Loucy (cell line): ENCODE measurements at regions not wholly inside any gene's neighbourhood (a gene's known extent, or its start where the extent isn't known, plus 50 kb on each side); places are given as distances from the start of the nearest gene placed in this dataset.

Experiments used
- H2AFZ ChIP-seq: fragments of 200-600 bp; sonication (generic); 2 replicates; pipeline ENCODE4 v1.6.0; 2016; ENCODE audit warnings: antibody characterized with exemption, mild to moderate bottlenecking, low read length, moderate library complexity
- H3F3A ChIP-seq: fragments of 200-600 bp; 2 replicates; pipeline ENCODE4 v1.6.0; 2016; ENCODE audit warnings: antibody characterized with exemption, low read depth, mild to moderate bottlenecking
- H3K27me3 ChIP-seq: fragments of 200-600 bp; sonication (generic); 2 replicates; pipeline ENCODE4 v1.6.1; 2014; ENCODE audit warnings: low read length, mild to moderate bottlenecking; ENCODE audit not compliant: insufficient read depth, poor library complexity, severe bottlenecking
- H3K36me3 ChIP-seq: fragments of 200-600 bp; sonication (generic); 2 replicates; pipeline ENCODE4 v1.6.1; 2016; ENCODE audit warnings: low read length; ENCODE audit not compliant: insufficient read depth
- H3K4me1 ChIP-seq: fragments of 200-600 bp; sonication (generic); 2 replicates; pipeline ENCODE4 v1.5.1; 2014; ENCODE audit warnings: low read length, mild to moderate bottlenecking; ENCODE audit not compliant: insufficient read depth, poor library complexity, severe bottlenecking
- H3K4me2 ChIP-seq: fragments of 200-600 bp; sonication (generic); 2 replicates; pipeline ENCODE4 v1.6.0; 2014; ENCODE audit warnings: antibody characterized with exemption, low read length, low read depth, mild to moderate bottlenecking; ENCODE audit not compliant: poor library complexity, severe bottlenecking
- H3K4me3 ChIP-seq: fragments of 200-600 bp; sonication (generic); 2 replicates; pipeline ENCODE4 v1.5.1; 2014; ENCODE audit warnings: low read length, mild to moderate bottlenecking, mixed read lengths; ENCODE audit not compliant: poor library complexity, severe bottlenecking
- H3K79me2 ChIP-seq: fragments of 200-600 bp; sonication (generic); 2 replicates; pipeline ENCODE4 v1.6.1; 2014; ENCODE audit warnings: low read length; ENCODE audit not compliant: insufficient read depth
- H3K9ac ChIP-seq: fragments of 200-600 bp; sonication (generic); 2 replicates; pipeline ENCODE4 v1.6.0; 2014; ENCODE audit warnings: mild to moderate bottlenecking, low read depth, low read length, moderate library complexity; ENCODE audit not compliant: poor library complexity, severe bottlenecking
- H3K9me2 ChIP-seq: fragments of 200-600 bp; sonication (generic); replicated peaks from 2 replicates; pipeline ENCODE4 v1.6.1; 2016; ENCODE audit warnings: low read depth, low read length, mixed read lengths
- H3K9me3 ChIP-seq: fragments of 200-600 bp; sonication (generic); 2 replicates; pipeline ENCODE4 v1.6.1; 2014; ENCODE audit warnings: mild to moderate bottlenecking, antibody characterized with exemption, low read length, low read depth; ENCODE audit not compliant: insufficient read depth
- H4K20me1 ChIP-seq: fragments of 200-600 bp; sonication (generic); 2 replicates; pipeline ENCODE4 v1.6.0; 2014; ENCODE audit warnings: antibody characterized with exemption, low read length, mild to moderate bottlenecking; ENCODE audit not compliant: insufficient read depth, poor library complexity, severe bottlenecking
- CTCF ChIP-seq: fragments of 200-600 bp; sonication (generic); conservative IDR thresholded peaks from 2 replicates; pipeline ENCODE4 v1.5.1; 2014; ENCODE audit warnings: mild to moderate bottlenecking, antibody characterized with exemption, low read length
- EZH2phosphoT487 ChIP-seq: fragments of 200-600 bp; IDR thresholded peaks from 2 replicates; pipeline ENCODE4 v1.6.1; 2018; ENCODE audit warnings: antibody characterized with exemption, mild to moderate bottlenecking, moderate library complexity, borderline replicate concordance

DNA sequence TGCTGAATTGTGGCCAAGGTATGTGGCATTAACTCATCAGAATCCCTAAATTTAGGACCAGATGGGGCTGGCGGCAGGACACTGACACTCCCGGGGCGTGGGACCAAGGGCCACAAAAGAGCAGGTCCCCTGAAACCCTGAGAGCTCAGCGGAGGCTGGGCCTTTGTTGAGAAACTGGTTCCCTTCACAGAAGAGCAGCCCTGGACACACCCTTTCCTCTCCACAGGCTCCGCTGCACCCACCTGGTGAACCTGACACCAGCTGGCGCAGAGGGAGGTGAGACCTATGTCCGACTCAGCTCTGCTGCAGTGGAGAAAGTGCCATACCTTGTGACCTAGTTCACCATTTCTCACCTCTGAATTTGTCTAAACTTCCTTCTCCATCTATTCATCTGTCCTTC lies 119.5 kb downstream of the RTP5 start:
- H4K20me1 ChIP-seq: no peaks in the 10 kb centered on the region
- H3K36me3 ChIP-seq: no peaks in the 10 kb centered on the region
- no peak overlapping the region for H2AFZ ChIP-seq
- no peaks in the 10 kb centered on the region for H3K27me3 ChIP-seq
- no peaks in the 10 kb centered on the region for H3K9me2 ChIP-seq
- TF ChIP-seq EZH2phosphoT487 (no peak), CTCF (no peak)
- H3K79me2 ChIP-seq: no peaks in the 10 kb centered on the region
- H3K9me3 ChIP-seq: no peaks in the 10 kb centered on the region; the same call in 1 of the 2 replicates
- no peak overlapping the region for H3K4me2 ChIP-seq
- H3K9ac ChIP-seq: no peak overlapping the region
- H3K4me3 ChIP-seq: no peak overlapping the region
- H3F3A ChIP-seq: no peaks in the 10 kb centered on the region
- peaks cover 4% of the 10 kb centered on the region for H3K4me1 ChIP-seq

DNA sequence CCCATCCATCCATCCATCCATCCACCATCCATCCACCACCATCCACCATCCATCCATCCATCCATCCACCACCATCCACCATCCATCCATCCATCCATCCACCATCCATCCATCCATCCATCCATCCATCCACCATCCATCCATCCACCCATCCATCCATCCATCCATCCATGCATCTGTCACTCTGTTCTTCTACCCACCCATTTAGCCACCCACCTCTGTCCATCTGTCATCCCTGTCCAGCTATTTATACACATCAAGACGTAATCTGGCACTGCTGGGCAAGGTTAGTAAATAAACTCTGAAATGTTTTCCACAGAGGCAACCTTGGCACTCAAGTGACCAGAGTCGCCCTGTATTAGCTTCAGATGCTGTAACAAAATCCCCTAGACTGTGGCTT lies 120.9 kb downstream of the RTP5 start:
- no peaks in the 10 kb centered on the region for H3K79me2 ChIP-seq
- no peaks in the 10 kb centered on the region for H3K27me3 ChIP-seq
- no peaks in the 10 kb centered on the region for H3K9me2 ChIP-seq
- no peak for TF ChIP-seq EZH2phosphoT487
- TF ChIP-seq CTCF: no peak
- no peaks in the 10 kb centered on the region for H3F3A ChIP-seq
- H3K9me3 ChIP-seq: no peaks in the 10 kb centered on the region; the same call in 1 of the 2 replicates
- no peaks in the 10 kb centered on the region for H3K36me3 ChIP-seq
- H4K20me1 ChIP-seq: no peaks in the 10 kb centered on the region
- no peak overlapping the region for H3K9ac ChIP-seq
- peaks cover 4% of the 10 kb centered on the region for H3K4me1 ChIP-seq
- no peak overlapping the region for H2AFZ ChIP-seq
- H3K4me2 ChIP-seq: no peak overlapping the region
- no peak overlapping the region for H3K4me3 ChIP-seq

DNA sequence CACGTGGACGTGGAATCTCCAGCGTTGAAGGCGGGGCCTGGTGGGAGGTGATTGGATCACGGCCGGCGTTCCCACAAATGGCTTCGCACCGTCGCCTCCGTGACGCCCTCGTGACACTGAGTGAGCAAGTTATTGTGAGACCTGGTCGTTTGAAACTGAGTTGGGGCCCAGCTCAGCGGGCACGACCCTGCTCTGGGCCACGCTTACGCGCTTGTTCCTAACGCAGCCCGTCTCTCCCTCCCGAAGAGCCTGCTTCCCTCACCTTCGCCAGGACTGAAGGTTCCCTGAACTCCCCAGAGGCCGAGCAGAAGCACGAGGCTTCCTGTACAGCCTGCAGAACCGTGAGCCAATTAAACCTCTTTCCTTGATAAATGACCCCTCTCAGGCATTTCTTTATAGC lies 121.8 kb downstream of the RTP5 start:
- Histone ChIP-seq H3K9me3 (no peaks in the 10 kb centered on the region; the same call in 1 of the 2 replicates), H3K9ac (no peak overlapping the region), H3K27me3 (no peaks in the 10 kb centered on the region), H3K4me1 (no peaks in the 10 kb centered on the region), H3K4me3 (no peak overlapping the region), H3K36me3 (no peaks in the 10 kb centered on the region), H3F3A (no peaks in the 10 kb centered on the region), H3K79me2 (no peaks in the 10 kb centered on the region), H3K9me2 (no peaks in the 10 kb centered on the region), H2AFZ (no peak overlapping the region), H4K20me1 (no peaks in the 10 kb centered on the region), H3K4me2 (no peak overlapping the region)
- no peak for TF ChIP-seq EZH2phosphoT487
- no peak for TF ChIP-seq CTCF
